ENCODE measurements at regions not wholly inside any gene's neighbourhood (a gene's known extent, or its start where the extent isn't known, plus 50 kb on each side); places are given as distances from the start of the nearest gene placed in this dataset.
"Not testable (repeated sequence)": the region's sequence is repeated elsewhere in the genome, so short reads cannot be mapped to it uniquely, and the experiment has no call there.

GRCh38 chr1:58180537-58180936 is 366.0 kb downstream of the OMA1 start:
- no peak for DNase-seq

- not testable (repeated sequence) for DNase-seq
Observed at GRCh38 chr1:58169160-58169559, 377.4 kb downstream of the OMA1 start.

- DNase-seq: not testable (repeated sequence)
Observed at GRCh38 chr1:58167131-58167530, 379.4 kb downstream of the OMA1 start.

- DNase-seq: no peak
Observed at GRCh38 chr1:58166417-58166816, 380.1 kb downstream of the OMA1 start.

GRCh38 chr1:58165073-58165472 is 381.5 kb downstream of the OMA1 start:
- no peak for DNase-seq

- no peak for DNase-seq
Observed at GRCh38 chr1:58162952-58163550, 383.5 kb downstream of the OMA1 start.

- DNase-seq: no peak
Observed at GRCh38 chr1:58159434-58159830, 387.1 kb downstream of the OMA1 start.

- no peak for DNase-seq
Observed at GRCh38 chr1:58158506-58159433, 387.8 kb downstream of the OMA1 start.

- DNase-seq: no peak
Observed at GRCh38 chr1:58158016-58158415, 388.5 kb downstream of the OMA1 start.

GRCh38 chr1:58157256-58157655 is 389.3 kb downstream of the OMA1 start:
- DNase-seq: no peak

GRCh38 chr1:58156831-58157230 is 389.7 kb downstream of the OMA1 start:
- no peak for DNase-seq

- DNase-seq: no peak
Observed at GRCh38 chr1:58156124-58156468, 390.4 kb downstream of the OMA1 start.

- no peak for DNase-seq
Observed at GRCh38 chr1:58155418-58156123, 391.0 kb downstream of the OMA1 start.

GRCh38 chr1:58154256-58154655 is 392.3 kb downstream of the OMA1 start:
- DNase-seq: no peak

GRCh38 chr1:58152697-58153096 is 393.8 kb downstream of the OMA1 start:
- DNase-seq: no peak

- no peak for DNase-seq
Observed at GRCh38 chr1:58149271-58149812, 397.2 kb downstream of the OMA1 start.

GRCh38 chr1:58144698-58145270 is 401.7 kb downstream of the OMA1 start:
- DNase-seq: no peak

- no peak for DNase-seq
Observed at GRCh38 chr1:58143972-58144697, 402.4 kb downstream of the OMA1 start.

GRCh38 chr1:58136387-58136786 is 410.1 kb downstream of the OMA1 start:
- no peak for DNase-seq

- DNase-seq: no peak
Observed at GRCh38 chr1:58135821-58136321, 410.7 kb downstream of the OMA1 start.

GRCh38 chr1:58133562-58133961 is 413.0 kb downstream of the OMA1 start:
- DNase-seq: no peak

GRCh38 chr1:58123051-58123450 is 423.5 kb downstream of the OMA1 start:
- DNase-seq: no peak
